ENCODE measurements at regions not wholly inside any gene's neighbourhood (a gene's known extent, or its start where the extent isn't known, plus 50 kb on each side); places are given as distances from the start of the nearest gene placed in this dataset.

GRCh38 chr3:11930084-11930483 lies 74.1 kb upstream of the SYN2 start:
- TF ChIP-seq CTCF (IDR thresholded peaks at IDR 0.05; ENCODE audit: borderline replicate concordance, extremely low read depth, low read length, poor library complexity, severe bottlenecking) (no peak), EZH2 (IDR thresholded peaks at IDR 0.05; ENCODE audit: borderline replicate concordance, low read depth, low read length, severe bottlenecking) (no peak)
